Fibroblast of pulmonary artery (primary cell): ENCODE measurements at regions not wholly inside any gene's neighbourhood (a gene's known extent, or its start where the extent isn't known, plus 50 kb on each side); places are given as distances from the start of the nearest gene placed in this dataset.
A peak's percentile ranks its signal among the peaks of the same experiment; 100 is the strongest.
"Not testable (repeated sequence)": the region's sequence is repeated elsewhere in the genome, so short reads cannot be mapped to it uniquely, and the experiment has no call there.

Experiments
- DNase-seq: peaks from one replicate; pipeline ENCODE4 v3.0.0-alpha.2; 2010; ENCODE audit warnings: low read depth
- H3K4me3 ChIP-seq: replicated peaks from 2 replicates; pipeline ENCODE4 v1.5.1; 2011; ENCODE audit warnings: low read depth, mild to moderate bottlenecking, control low read depth, low read length, moderate library complexity
- TF ChIP-seq, protein P1 (sequence below): IDR thresholded peaks from 2 replicates; pipeline ENCODE4 v1.5.1; 2011; ENCODE audit warnings: mild to moderate bottlenecking, control low read depth, low read length, inconsistent platforms; ENCODE audit errors: missing control alignments

DNA sequence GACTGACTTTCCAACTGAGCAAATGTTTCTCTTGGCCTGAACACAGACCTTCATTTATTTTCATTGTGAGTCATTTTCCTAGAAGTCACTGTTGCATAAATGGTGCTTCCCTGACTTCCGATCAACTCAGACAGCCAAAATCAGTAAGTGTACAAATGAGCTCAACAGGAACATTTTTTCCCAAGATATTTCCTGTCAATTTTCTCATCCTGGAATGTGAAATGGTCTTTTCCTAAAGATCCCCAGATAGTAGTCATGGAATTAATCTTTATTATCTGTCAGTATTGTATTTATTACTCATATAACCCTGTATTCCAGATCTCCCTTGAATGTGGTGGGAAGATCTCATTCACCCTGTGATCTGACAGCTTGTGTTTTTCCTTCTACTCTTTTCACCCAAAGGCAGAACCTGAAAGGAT, 360.3 kb upstream of the KIF2B start:
- DNase-seq = peak; percentile 45
- TF ChIP-seq, protein P1, sequence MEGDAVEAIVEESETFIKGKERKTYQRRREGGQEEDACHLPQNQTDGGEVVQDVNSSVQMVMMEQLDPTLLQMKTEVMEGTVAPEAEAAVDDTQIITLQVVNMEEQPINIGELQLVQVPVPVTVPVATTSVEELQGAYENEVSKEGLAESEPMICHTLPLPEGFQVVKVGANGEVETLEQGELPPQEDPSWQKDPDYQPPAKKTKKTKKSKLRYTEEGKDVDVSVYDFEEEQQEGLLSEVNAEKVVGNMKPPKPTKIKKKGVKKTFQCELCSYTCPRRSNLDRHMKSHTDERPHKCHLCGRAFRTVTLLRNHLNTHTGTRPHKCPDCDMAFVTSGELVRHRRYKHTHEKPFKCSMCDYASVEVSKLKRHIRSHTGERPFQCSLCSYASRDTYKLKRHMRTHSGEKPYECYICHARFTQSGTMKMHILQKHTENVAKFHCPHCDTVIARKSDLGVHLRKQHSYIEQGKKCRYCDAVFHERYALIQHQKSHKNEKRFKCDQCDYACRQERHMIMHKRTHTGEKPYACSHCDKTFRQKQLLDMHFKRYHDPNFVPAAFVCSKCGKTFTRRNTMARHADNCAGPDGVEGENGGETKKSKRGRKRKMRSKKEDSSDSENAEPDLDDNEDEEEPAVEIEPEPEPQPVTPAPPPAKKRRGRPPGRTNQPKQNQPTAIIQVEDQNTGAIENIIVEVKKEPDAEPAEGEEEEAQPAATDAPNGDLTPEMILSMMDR = no peak
- H3K4me3 ChIP-seq = no peak overlapping the region

DNA sequence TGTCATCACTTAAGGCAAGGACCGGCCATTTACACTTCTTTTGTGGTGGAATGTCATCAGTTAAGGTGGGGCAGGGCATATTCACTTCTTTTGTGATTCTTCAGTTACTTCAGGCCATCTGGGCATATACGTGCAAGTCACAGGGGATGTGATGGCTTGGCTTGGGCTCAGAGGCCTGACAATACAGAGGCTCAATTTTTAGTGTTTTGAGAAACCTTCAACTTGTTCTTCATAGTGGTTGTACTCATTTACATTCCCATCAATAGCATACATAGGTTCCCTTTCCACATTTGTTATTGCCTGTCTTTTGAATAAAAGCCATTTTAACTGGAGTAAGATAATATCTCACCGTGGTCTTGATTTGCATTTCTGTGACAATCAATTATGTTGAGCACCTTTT, 366.8 kb upstream of the KIF2B start:
- not testable (repeated sequence) for H3K4me3 ChIP-seq, DNase-seq

DNA sequence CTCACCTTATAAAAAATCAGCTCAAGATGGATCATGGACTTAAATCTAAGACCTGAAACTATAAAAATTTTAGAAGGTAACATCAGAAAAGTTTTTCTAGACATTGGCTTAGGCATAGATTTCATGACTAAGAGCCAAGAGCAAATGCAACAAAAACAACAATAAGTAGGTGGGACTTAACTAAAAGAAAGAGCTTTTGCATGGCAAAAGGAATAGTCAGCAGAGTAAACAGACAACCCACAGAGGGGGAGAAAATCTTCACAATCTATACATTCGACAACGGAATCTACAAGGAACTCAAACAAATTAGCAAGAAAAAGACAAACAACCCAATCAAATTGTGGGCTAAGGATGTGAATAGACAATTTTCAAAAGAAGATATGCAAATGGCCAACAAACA, 368.4 kb upstream of the KIF2B start:
- TF ChIP-seq, protein P1 = no peak
- DNase-seq = no peak
- H3K4me3 ChIP-seq = no peak overlapping the region

DNA sequence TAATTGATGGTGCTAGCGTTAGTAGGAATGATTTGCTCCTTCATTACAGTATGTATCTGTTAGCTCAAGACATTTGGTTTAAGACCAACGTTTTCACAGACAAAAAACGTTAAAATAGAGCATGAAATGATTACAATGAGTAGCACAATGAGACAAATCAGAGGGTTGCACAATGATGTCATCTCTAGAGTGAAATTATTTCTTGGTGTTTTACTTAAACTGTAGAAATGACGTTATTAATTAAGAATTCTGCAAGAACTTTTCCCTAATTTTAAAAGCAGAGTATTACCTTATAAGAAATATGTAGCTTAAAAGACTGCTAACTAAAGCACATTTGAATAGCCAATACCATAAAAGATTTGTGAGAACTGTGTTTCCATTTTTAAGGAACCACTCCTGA, 373.4 kb upstream of the KIF2B start:
- TF ChIP-seq, protein P1 = no peak
- no peak for DNase-seq
- no peak overlapping the region for H3K4me3 ChIP-seq

DNA sequence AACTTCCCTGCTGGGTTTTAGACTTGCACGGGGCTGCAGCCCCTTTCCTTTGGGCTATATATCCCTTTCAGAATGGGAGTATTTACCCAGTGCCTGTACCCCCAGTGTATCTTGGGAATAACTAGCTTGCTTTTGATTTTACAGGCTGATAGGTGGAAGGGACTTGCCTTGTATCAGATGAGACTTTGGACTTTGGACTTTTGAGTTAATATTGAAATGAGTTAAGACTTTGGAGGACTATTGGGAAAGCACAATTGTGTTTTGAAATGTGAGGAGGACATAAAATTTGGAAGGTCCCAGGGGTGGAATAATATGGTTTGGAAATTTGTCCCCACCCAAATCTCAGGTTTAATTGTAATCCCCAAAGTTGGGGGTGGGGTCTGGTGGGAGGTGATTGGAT, 393.8 kb upstream of the KIF2B start:
- no peak overlapping the region for H3K4me3 ChIP-seq
- no peak for DNase-seq
- TF ChIP-seq, protein P1 = no peak

DNA sequence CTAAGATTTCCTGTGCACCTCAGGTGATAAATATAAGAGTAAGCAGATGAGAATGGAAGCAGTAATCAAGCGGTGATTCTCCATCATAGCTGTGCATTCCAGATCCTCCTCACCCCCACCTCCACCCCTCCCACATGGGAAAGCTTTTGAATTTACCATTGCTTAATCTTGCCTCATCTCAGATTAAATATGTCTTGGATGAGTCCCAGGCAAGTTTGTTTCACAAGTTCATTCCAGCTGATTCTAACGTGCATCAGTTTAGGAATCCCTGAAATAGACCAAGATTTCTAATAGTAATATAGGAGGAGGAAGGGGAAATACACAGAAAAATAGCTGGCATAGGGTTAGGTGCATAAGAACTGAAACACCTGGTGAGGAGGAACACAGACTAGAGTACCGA, 396.2 kb upstream of the KIF2B start:
- TF ChIP-seq, protein P1 = no peak
- no peak overlapping the region for H3K4me3 ChIP-seq
- no peak for DNase-seq

DNA sequence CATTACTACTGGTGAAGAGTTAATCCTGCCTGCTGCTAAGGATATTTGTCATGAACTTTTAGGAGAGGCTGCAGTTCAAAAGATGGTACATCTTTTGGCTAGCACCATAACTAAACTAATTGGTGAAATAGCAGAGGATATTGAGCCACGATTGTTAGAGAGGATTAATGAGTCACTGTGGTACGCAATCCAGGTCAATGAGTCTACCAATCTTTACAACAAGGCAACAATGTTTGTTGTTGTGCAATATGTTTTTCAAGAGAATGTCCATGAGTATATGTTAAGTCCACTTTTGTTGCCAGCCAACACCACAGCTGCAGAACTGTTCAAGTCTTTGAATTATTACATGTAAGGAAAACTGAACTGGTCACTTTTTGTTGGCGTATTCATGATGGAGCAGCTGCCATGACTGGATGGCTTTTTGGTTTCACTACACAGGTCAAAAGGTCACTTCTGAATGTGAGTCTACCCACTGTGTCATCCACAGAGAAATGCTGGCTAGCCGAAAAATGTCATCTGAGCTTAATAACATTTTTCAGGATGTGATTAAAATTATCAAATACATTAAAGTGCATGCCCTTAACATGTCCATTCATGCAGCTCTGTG, 402.6 kb upstream of the KIF2B start:
- TF ChIP-seq, protein P1 = no peak
- H3K4me3 ChIP-seq = no peak overlapping the region
- no peak for DNase-seq

DNA sequence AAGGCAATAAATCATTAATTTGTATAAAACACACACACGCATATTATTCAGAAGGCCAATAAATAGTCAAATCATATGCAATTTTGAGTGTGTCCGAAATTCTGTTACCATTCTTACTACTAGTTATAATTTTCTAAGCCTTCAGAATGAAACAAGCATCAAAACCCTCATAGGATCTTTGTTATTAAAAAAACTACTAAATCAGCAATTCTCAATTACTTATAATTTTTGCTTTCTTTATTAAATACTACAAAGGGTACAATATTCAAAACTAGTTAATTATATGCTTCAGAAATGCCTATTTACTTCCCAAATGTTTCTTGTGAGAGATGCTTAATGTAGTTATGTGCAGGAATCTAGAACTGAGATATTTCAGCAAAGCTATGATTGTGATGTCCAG, 413.1 kb upstream of the KIF2B start:
- no peak for DNase-seq
- TF ChIP-seq, protein P1 = no peak
- no peak overlapping the region for H3K4me3 ChIP-seq
